Skeletal muscle satellite cell (primary cell): ENCODE measurements at regions not wholly inside any gene's neighbourhood (a gene's known extent, or its start where the extent isn't known, plus 50 kb on each side); places are given as distances from the start of the nearest gene placed in this dataset.

Experiments
- H3K27me3 ChIP-seq: 2 replicates; pipeline ENCODE4 v1.7.0; 2013; ENCODE audit warnings: low read length; ENCODE audit not compliant: control insufficient read depth, insufficient read depth
- H3K36me3 ChIP-seq: 2 replicates; pipeline ENCODE4 v1.7.0; 2013; ENCODE audit warnings: mild to moderate bottlenecking, control low read depth, low read length; ENCODE audit not compliant: insufficient read depth
- H3K4me1 ChIP-seq: 2 replicates; pipeline ENCODE4 v1.7.0; 2013; ENCODE audit warnings: low read length; ENCODE audit not compliant: control insufficient read depth, insufficient read depth
- H3K4me2 ChIP-seq: 2 replicates; pipeline ENCODE4 v1.7.0; 2013; ENCODE audit warnings: mild to moderate bottlenecking, low read length
- H3K4me3 ChIP-seq: 2 replicates; pipeline ENCODE4 v1.7.0; 2013; ENCODE audit warnings: low read length
- H3K9ac ChIP-seq: 2 replicates; pipeline ENCODE4 v1.7.0; 2013; ENCODE audit warnings: mild to moderate bottlenecking, low read depth, low read length, moderate library complexity
- H3K9me3 ChIP-seq: replicated peaks from 2 replicates; pipeline ENCODE4 v1.7.0; 2013; ENCODE audit warnings: mild to moderate bottlenecking, control low read depth, low read length

DNA sequence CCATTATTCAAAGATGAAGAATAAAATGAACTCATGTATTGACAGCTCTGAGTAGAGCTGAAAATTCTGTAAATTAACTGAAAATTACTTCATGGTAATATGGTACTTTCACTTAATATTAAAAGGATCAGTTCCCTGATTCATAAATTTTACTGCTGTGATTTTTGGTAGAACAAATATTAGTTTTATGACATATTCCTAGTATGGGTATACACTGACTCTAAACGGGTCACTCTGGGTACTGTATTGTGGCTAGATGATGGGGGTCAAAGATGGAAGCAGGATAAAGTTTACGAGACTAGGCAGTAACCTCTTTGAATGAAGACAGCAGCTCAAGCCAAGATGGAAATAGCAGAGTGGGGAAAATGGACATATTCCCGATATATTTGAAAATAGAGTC, 135.5 kb downstream of the NUAK1 start:
- H3K9me3 ChIP-seq, result no peaks in the 10 kb centered on the region
- no peaks in the 10 kb centered on the region for H3K4me1 ChIP-seq
- no peak overlapping the region for H3K4me3 ChIP-seq
- H3K9ac ChIP-seq, result no peak overlapping the region
- no peaks in the 10 kb centered on the region for H3K27me3 ChIP-seq
- H3K4me2 ChIP-seq, result no peak overlapping the region
- no peaks in the 10 kb centered on the region for H3K36me3 ChIP-seq

DNA sequence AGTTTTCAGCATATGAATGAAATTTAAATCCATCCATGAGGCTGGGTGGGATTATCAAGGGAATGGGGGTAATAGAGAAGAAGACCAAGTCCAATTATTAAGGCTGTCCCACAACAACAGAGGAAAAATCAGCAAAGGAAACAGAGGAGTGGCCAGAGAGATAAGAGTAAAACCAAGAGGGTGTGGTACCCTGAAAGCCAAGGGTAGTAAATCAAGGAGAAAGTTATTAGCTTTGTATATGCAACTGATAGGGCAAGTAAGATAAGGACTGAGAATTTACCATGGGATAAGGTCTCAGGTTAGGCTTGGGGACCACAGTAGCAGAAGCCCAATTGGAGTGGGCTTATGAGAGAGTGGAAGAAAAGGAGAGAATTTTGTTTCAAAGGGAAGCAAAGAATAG, 134.5 kb downstream of the NUAK1 start:
- Histone ChIP-seq H3K9ac (no peak overlapping the region), H3K4me3 (no peak overlapping the region), H3K4me2 (no peak overlapping the region), H3K4me1 (no peaks in the 10 kb centered on the region), H3K9me3 (no peaks in the 10 kb centered on the region), H3K36me3 (no peaks in the 10 kb centered on the region), H3K27me3 (no peaks in the 10 kb centered on the region)

DNA sequence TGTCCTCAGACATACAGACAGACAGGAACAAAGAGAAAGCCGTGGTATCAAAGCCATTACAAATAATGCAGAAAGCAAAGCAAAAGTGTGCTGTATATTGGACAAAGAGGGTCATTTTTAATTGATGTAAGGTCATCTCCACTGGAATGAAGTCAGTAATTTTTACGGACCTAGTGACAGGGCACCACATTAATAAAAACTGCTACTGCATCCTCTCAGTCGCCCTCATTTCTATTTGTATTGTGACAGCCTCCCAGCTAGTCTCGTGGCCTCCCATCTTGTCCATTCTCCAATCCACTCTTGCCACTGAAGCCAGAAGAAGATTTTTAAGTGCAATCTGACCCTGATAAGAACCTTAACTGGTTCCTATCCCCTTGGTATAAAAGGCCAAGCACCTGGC, 132.4 kb downstream of the NUAK1 start:
- Histone ChIP-seq H3K4me3 (no peak overlapping the region), H3K4me1 (no peaks in the 10 kb centered on the region), H3K36me3 (no peaks in the 10 kb centered on the region), H3K9me3 (no peaks in the 10 kb centered on the region), H3K4me2 (no peak overlapping the region), H3K27me3 (no peaks in the 10 kb centered on the region), H3K9ac (no peak overlapping the region)

DNA sequence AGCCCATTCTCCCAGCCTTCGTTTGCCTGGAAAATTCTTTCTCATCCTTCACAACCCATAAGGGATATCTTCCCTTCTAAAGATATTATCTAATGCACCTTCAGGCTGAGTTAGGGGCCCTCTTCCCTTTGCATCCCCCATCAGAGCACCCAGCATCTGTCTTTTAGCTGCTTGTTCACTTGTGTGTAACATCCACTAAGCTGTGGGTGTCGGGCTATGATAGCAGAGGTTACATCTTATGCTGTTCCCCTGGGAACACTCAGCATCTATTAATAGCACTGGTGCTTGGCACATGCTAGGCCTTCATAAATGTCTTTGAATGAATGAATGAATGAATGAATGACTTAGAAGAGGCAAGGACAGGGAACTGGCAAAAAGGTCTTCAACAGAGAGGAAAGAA, 131.8 kb downstream of the NUAK1 start:
- no peaks in the 10 kb centered on the region for H3K36me3 ChIP-seq
- no peaks in the 10 kb centered on the region for H3K27me3 ChIP-seq
- H3K4me2 ChIP-seq, result no peak overlapping the region
- no peak overlapping the region for H3K4me3 ChIP-seq
- H3K4me1 ChIP-seq, result no peaks in the 10 kb centered on the region
- H3K9ac ChIP-seq, result no peak overlapping the region
- H3K9me3 ChIP-seq, result no peaks in the 10 kb centered on the region

DNA sequence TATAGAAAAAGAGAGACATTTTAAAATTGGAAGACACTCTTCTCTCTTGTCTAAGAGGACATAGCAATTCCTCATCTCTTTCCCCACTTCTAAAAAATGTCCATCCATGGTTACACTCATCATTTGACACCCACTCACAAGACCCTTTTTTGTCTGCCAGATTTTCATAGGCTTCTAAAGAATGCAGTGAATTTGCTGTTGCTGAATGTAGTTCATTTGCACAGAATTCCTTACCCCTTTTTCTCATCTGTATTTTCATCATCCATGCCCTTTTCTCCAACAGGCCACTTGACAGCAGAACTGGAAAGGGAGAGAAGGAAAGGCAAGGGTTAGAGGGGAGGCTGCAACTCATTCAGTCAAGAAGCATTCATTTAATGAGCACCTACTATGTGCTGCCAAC, 128.0 kb downstream of the NUAK1 start:
- H3K4me1 ChIP-seq, result no peaks in the 10 kb centered on the region
- no peak overlapping the region for H3K4me2 ChIP-seq
- no peak overlapping the region for H3K4me3 ChIP-seq
- H3K9me3 ChIP-seq, result no peaks in the 10 kb centered on the region
- no peaks in the 10 kb centered on the region for H3K27me3 ChIP-seq
- no peaks in the 10 kb centered on the region for H3K36me3 ChIP-seq
- H3K9ac ChIP-seq, result no peak overlapping the region
